ENCODE measurements at regions not wholly inside any gene's neighbourhood (a gene's known extent, or its start where the extent isn't known, plus 50 kb on each side); places are given as distances from the start of the nearest gene placed in this dataset.

GRCh38 chr12:12010277-12011039 is 60.3 kb upstream of the BCL2L14 start (continued):
- peak; percentile 92 for TF ChIP-seq BACH1 (IDR thresholded peaks at IDR 0.05; ENCODE audit: borderline replicate concordance)
- TF ChIP-seq MYB (IDR thresholded peaks at IDR 0.05; ENCODE audit: borderline replicate concordance, low read depth, low read length), result no peak
- TF ChIP-seq EGR1 (IDR thresholded peaks at IDR 0.05; ENCODE audit: borderline replicate concordance in 1 of 2, low read depth in 2 of 2, low read length in 2 of 2), result peak in 1 of 2 experiments; percentile 42; a peak in 1 of 3 replicates
- peak; percentile 98 for TF ChIP-seq DPF2 (IDR thresholded peaks at IDR 0.05)
- TF ChIP-seq EED (IDR thresholded peaks at IDR 0.05; ENCODE audit: low read depth), result peak; percentile 100
- TF ChIP-seq ASH2L (IDR thresholded peaks at IDR 0.05; ENCODE audit: borderline replicate concordance, low read depth), result no peak
- TF ChIP-seq CTCF (IDR thresholded peaks at IDR 0.05 in 2 of 3, conservative IDR thresholded peaks at IDR 0.05 in 1 of 3; ENCODE audit: control insufficient read depth in 2 of 3, extremely low read depth in 1 of 3, insufficient read depth in 1 of 3, low read depth in 3 of 3, low read length in 3 of 3), result no peak
- peak; percentile 93; the same call in 1 of the 2 replicates for TF ChIP-seq RELB (IDR thresholded peaks at IDR 0.05; ENCODE audit: low read depth)
- TF ChIP-seq ETV6 (conservative IDR thresholded peaks at IDR 0.05 in 1 of 2, IDR thresholded peaks at IDR 0.05 in 1 of 2; ENCODE audit: borderline replicate concordance in 1 of 2, low read depth in 1 of 2), result peak in 1 of 2 experiments; percentile 94; a peak in 2 of 4 replicates
- TF ChIP-seq CREB1 (IDR thresholded peaks at IDR 0.05; ENCODE audit: low read depth), result 0 out of 2 replicates have a peak, but pooled peaks have one; percentile 39
- TF ChIP-seq KDM1A (IDR thresholded peaks at IDR 0.05; ENCODE audit: borderline replicate concordance), result no peak
- peak; percentile 99 for TF ChIP-seq BCL11A (IDR thresholded peaks at IDR 0.05; ENCODE audit: low read depth, low read length)
- TF ChIP-seq RELA (IDR thresholded peaks at IDR 0.05; ENCODE audit: borderline replicate concordance, partially characterized antibody), result no peak
- TF ChIP-seq POU2F2 (IDR thresholded peaks at IDR 0.05; ENCODE audit: borderline replicate concordance, low read depth, low read length), result peak; percentile 95
- no peak for TF ChIP-seq ZNF207 (IDR thresholded peaks at IDR 0.05; ENCODE audit: borderline replicate concordance)
- TF ChIP-seq TCF7 (IDR thresholded peaks at IDR 0.05; ENCODE audit: borderline replicate concordance), result no peak
- peak; percentile 86 to 99 for TF ChIP-seq EP300 (IDR thresholded peaks at IDR 0.05; ENCODE audit: borderline replicate concordance in 1 of 2, control insufficient read depth in 1 of 2, low read depth in 2 of 2, low read length in 2 of 2)
- no peak for TF ChIP-seq ZNF384 (IDR thresholded peaks at IDR 0.05; ENCODE audit: borderline replicate concordance, low read depth, low read length)
- no peak for TF ChIP-seq NFYA (IDR thresholded peaks at IDR 0.05; ENCODE audit: borderline replicate concordance, low read depth, low read length)
- no peak for TF ChIP-seq SREBF2 (IDR thresholded peaks at IDR 0.05; ENCODE audit: low read length)
- no peak for TF ChIP-seq HCFC1 (IDR thresholded peaks at IDR 0.05; ENCODE audit: low read length)
- no peak; the same call in 1 of the 2 replicates for TF ChIP-seq TAF1 (IDR thresholded peaks at IDR 0.05; ENCODE audit: borderline replicate concordance, low read depth, low read length)
- TF ChIP-seq CBX5 (IDR thresholded peaks at IDR 0.05; ENCODE audit: low read depth), result peak; percentile 31; the same call in 1 of the 2 replicates
- no peak for TF ChIP-seq E4F1 (IDR thresholded peaks at IDR 0.05; ENCODE audit: borderline replicate concordance, partially characterized antibody)

Measured in GM12878 (cell line).